GM12878 (cell line): ENCODE measurements at regions not wholly inside any gene's neighbourhood (a gene's known extent, or its start where the extent isn't known, plus 50 kb on each side); places are given as distances from the start of the nearest gene placed in this dataset.

ENCODE experiments used
- ATAC-seq: fragments of 200-7000 bp; cut with Tn5 transposase; 3 replicates; pipeline ENCODE4 v1.9.1; 2020; ENCODE audit warnings: mild to moderate bottlenecking, moderate library complexity
- BruUV-seq: library from RNA; stranded (reverse); fragments of 400-500 nt; replicated peaks from 2 replicates; lab custom pipeline; 2021; lab: Mats Ljungman, UMichigan
- CTCF ChIA-PET: fragments of 300-600 bp; sonication (Branson Sonifier 250); formaldehyde crosslinking; extraction: SDS; loops from one replicate; lab custom pipeline; 2021; ENCODE audit warnings: inconsistent platforms; lab: Yijun Ruan, JAX
- POLR2A ChIA-PET: fragments of 350-600 bp; formaldehyde crosslinking; extraction: SDS; loops from one replicate; lab custom pipeline; 2021; ENCODE audit warnings: inconsistent platforms; lab: Charles Lee
- RAD21 ChIA-PET: fragments of 300-600 bp; sonication (Branson Sonifier 250); formaldehyde crosslinking; loops from one replicate; lab custom pipeline; 2023; ENCODE audit warnings: antibody characterized with exemption; ENCODE audit not compliant: unreplicated experiment; lab: Charles Lee
- SMC1A ChIA-PET: fragments of 300-600 bp; sonication (Branson Sonifier 250); formaldehyde crosslinking; loops from one replicate; lab custom pipeline; 2023; ENCODE audit not compliant: unreplicated experiment, uncharacterized antibody; lab: Charles Lee
- DNase-seq: peaks from one replicate; pipeline ENCODE4 v3.0.0-alpha.2; 2011; ENCODE audit warnings: low read depth, low spot score
- FAIRE-seq: peaks from 3 replicates; lab custom pipeline; 2011; peaks lifted over from hg19 to GRCh38; lab: Jason Lieb, UNC
- H2AFZ ChIP-seq: 2 replicates; pipeline ENCODE4 v1.6.0; 2011; ENCODE audit warnings: low read depth, low read length, control low read depth; ENCODE audit not compliant: control insufficient read depth
- H3K27ac ChIP-seq: 2 replicates; pipeline ENCODE4 v1.5.1; 2011; ENCODE audit warnings: control low read depth; ENCODE audit not compliant: control insufficient read depth, insufficient read depth
- H3K27me3 ChIP-seq, 2 experiments: replicated peaks in 1 of 2; 2 replicates each; pipeline versions ENCODE4 v1.6.0 to v1.6.1; 2011; ENCODE audit warnings: low read length in 1 of 2; ENCODE audit not compliant: control insufficient read depth in 2 of 2, insufficient read depth in 2 of 2
- H3K36me3 ChIP-seq, 2 experiments: 2 replicates each; pipeline ENCODE4 v1.5.1; 2011; ENCODE audit warnings: low read length in 1 of 2; ENCODE audit not compliant: control insufficient read depth in 2 of 2, insufficient read depth in 2 of 2
- H3K4me1 ChIP-seq: 2 replicates; pipeline ENCODE4 v1.6.1; 2011; ENCODE audit warnings: mild to moderate bottlenecking, low read length, moderate library complexity, mixed read lengths; ENCODE audit not compliant: control insufficient read depth, insufficient read depth
- H3K4me2 ChIP-seq: 2 replicates; pipeline ENCODE4 v1.6.0; 2011; ENCODE audit warnings: control low read depth; ENCODE audit not compliant: control insufficient read depth, insufficient read depth
- H3K4me3 ChIP-seq: fragments of 200-600 bp; sonication (generic); 2 replicates; pipeline ENCODE4 v1.5.1; 2016
- H3K79me2 ChIP-seq: 2 replicates; pipeline ENCODE4 v1.6.0; 2011; ENCODE audit warnings: low read length; ENCODE audit not compliant: control insufficient read depth, insufficient read depth
- H3K9ac ChIP-seq: 2 replicates; pipeline ENCODE4 v1.8.0; 2011; ENCODE audit warnings: low read length, control low read depth, mixed read lengths; ENCODE audit not compliant: control insufficient read depth, insufficient read depth
- H3K9me3 ChIP-seq: replicated peaks from 3 replicates; pipeline ENCODE4 v1.5.1; 2011; ENCODE audit warnings: mild to moderate bottlenecking, low read length; ENCODE audit not compliant: control insufficient read depth, insufficient read depth
- H4K20me1 ChIP-seq: 2 replicates; pipeline ENCODE4 v1.6.0; 2011; ENCODE audit not compliant: control insufficient read depth, insufficient read depth
- FOS ChIP-seq: IDR thresholded peaks from 3 replicates; pipeline ENCODE4 v1.6.1; 2011; ENCODE audit warnings: borderline replicate concordance; ENCODE audit not compliant: insufficient read length; ENCODE audit errors: extremely low read depth
- IKZF1 ChIP-seq: fragments of 450-650 bp; conservative IDR thresholded peaks from 2 replicates; pipeline ENCODE4 v1.6.1; 2017; ENCODE audit warnings: antibody characterized with exemption, mild to moderate bottlenecking
- MYB ChIP-seq: fragments of 150-350 bp; IDR thresholded peaks from 2 replicates; pipeline ENCODE4 v1.6.1; 2014; ENCODE audit warnings: mild to moderate bottlenecking, low read depth, low read length, borderline replicate concordance
- NFXL1 ChIP-seq: fragments of 450-650 bp; IDR thresholded peaks from 2 replicates; pipeline ENCODE4 v1.6.1; 2017; ENCODE audit warnings: antibody characterized with exemption, mild to moderate bottlenecking, borderline replicate concordance
- PML ChIP-seq: IDR thresholded peaks from 2 replicates; pipeline ENCODE4 v1.6.1; 2012; ENCODE audit warnings: low read length, inconsistent platforms
- POLR2AphosphoS2 ChIP-seq: IDR thresholded peaks from 2 replicates; pipeline ENCODE4 v1.6.1; 2011; ENCODE audit warnings: low read depth, mild to moderate bottlenecking, low read length, improper control_type of control experiment, moderate library complexity
- POLR2AphosphoS5 ChIP-seq: IDR thresholded peaks from 2 replicates; pipeline ENCODE4 v1.6.1; 2011; ENCODE audit warnings: mild to moderate bottlenecking, low read length, inconsistent platforms
- RELB ChIP-seq: fragments of 450-650 bp; IDR thresholded peaks from 2 replicates; pipeline ENCODE4 v1.6.1; 2017; ENCODE audit warnings: low read depth, mild to moderate bottlenecking, moderate library complexity
- SMARCA5 ChIP-seq: fragments of 450-650 bp; IDR thresholded peaks from 2 replicates; pipeline ENCODE4 v1.6.1; 2017; ENCODE audit warnings: mild to moderate bottlenecking
- TCF12 ChIP-seq: IDR thresholded peaks from 2 replicates; pipeline ENCODE4 v1.6.1; 2011; ENCODE audit warnings: low read depth, mild to moderate bottlenecking, low read length
- TCF7 ChIP-seq: IDR thresholded peaks from 2 replicates; pipeline ENCODE4 v1.6.1; 2014; ENCODE audit warnings: antibody characterized with exemption, borderline replicate concordance
- ZBTB33 ChIP-seq: fragments of 450-650 bp; IDR thresholded peaks from 2 replicates; pipeline ENCODE4 v1.6.1; 2017; ENCODE audit warnings: mild to moderate bottlenecking
- ZNF384 ChIP-seq: IDR thresholded peaks from 2 replicates; pipeline ENCODE4 v1.6.1; 2012; ENCODE audit warnings: low read depth, mild to moderate bottlenecking, low read length, improper control_type of control experiment, borderline replicate concordance
- WGBS: methylation state at CpG from one replicate; pipeline ENCODE4 v1.1.6; 2016; ENCODE audit warnings: low lambda C conversion rate; ENCODE audit not compliant: insufficient replicate concordance, insufficient coverage; ENCODE audit errors: missing lambda C conversion rate; 5-methylcytosine and 5-hydroxymethylcytosine counted together
- in situ Hi-C: fragments of 300-500 bp; cut with MboI; formaldehyde crosslinking; loops from 9 replicates; pipeline ENCODE4 v1.14.3; 2018; ENCODE audit warnings: mixed read lengths
- intact Hi-C: fragments of 100-400 bp; cut with micrococcal nuclease; formaldehyde crosslinking; loops from one replicate; pipeline ENCODE4 v1.14.2; 2022; ENCODE audit not compliant: unreplicated experiment

- DNase-seq = no peak
- BruUV-seq = no TSS peak
- RAD21 ChIA-PET = no interaction called here
- Histone ChIP-seq H3K4me1 (no peaks in the 10 kb centered on the region), H3K4me3 (no peak overlapping the region), H3K79me2 (no peaks in the 10 kb centered on the region), H4K20me1 (no peaks in the 10 kb centered on the region), H3K27ac (no peak overlapping the region), H3K27me3 (no peaks in the 10 kb centered on the region), H3K9ac (no peak overlapping the region), H2AFZ (no peak overlapping the region), H3K9me3 (no peaks in the 10 kb centered on the region), H3K4me2 (no peak overlapping the region), H3K36me3 (no peaks in the 10 kb centered on the region)
- no peak for TF ChIP-seq FOS
- no peak for TF ChIP-seq SMARCA5
- TF ChIP-seq NFXL1 = no peak
- no peak for TF ChIP-seq POLR2AphosphoS2
- TF ChIP-seq PML = no peak
- TF ChIP-seq MYB = no peak
- no peak for TF ChIP-seq TCF12
- TF ChIP-seq RELB = no peak
- no peak for TF ChIP-seq IKZF1
- no peak for TF ChIP-seq TCF7
- no peak for TF ChIP-seq POLR2AphosphoS5
- no peak for TF ChIP-seq ZBTB33
- TF ChIP-seq ZNF384 = no peak
- WGBS = 6% methylated on average over 6 of the region's 6 CpGs
- CTCF ChIA-PET = no interaction called here
- intact Hi-C loops = no loop called here
- SMC1A ChIA-PET = no interaction called here
- ATAC-seq = no peak
- POLR2A ChIA-PET = no interaction called here
- in situ Hi-C loops = no loop called here
- FAIRE-seq = no peak
Observed at GRCh38 chr18:77461062-77461688, 211.5 kb downstream of the GALR1 start.
